OCI-LY3 (cell line): ENCODE measurements at regions not wholly inside any gene's neighbourhood (a gene's known extent, or its start where the extent isn't known, plus 50 kb on each side); places are given as distances from the start of the nearest gene placed in this dataset.
"Not testable (repeated sequence)": the region's sequence is repeated elsewhere in the genome, so short reads cannot be mapped to it uniquely, and the experiment has no call there.

Experiments
- H2AFZ ChIP-seq: fragments of 200-600, 300-600 bp; shearing (Covaris generic); 2 replicates; pipeline ENCODE4 v1.6.0; 2014; ENCODE audit warnings: antibody characterized with exemption, low read depth, low read length
- H3K27ac ChIP-seq: fragments of 200-600, 300-600 bp; sonication (generic); 2 replicates; pipeline ENCODE4 v1.5.1; 2014; ENCODE audit warnings: mild to moderate bottlenecking, low read length, moderate library complexity, mixed read lengths
- H3K27me3 ChIP-seq: fragments of 200-600, 300-600 bp; sonication (generic); 2 replicates; pipeline ENCODE4 v1.6.1; 2014; ENCODE audit warnings: low read depth, low read length, mixed read lengths
- H3K36me3 ChIP-seq: fragments of 200-600, 300-600 bp; sonication (generic); replicated peaks from 2 replicates; pipeline ENCODE3; 2014; ENCODE audit warnings: low read depth, low read length, mixed read lengths
- H3K4me1 ChIP-seq: fragments of 300-600, 200-600 bp; sonication (generic); 2 replicates; pipeline ENCODE4 v1.6.1; 2014; ENCODE audit warnings: low read length, mixed read lengths
- H3K4me2 ChIP-seq: fragments of 200-600, 300-600 bp; sonication (generic); 2 replicates; pipeline ENCODE4 v1.6.1; 2014; ENCODE audit warnings: low read length, mixed read lengths
- H3K4me3 ChIP-seq: fragments of 300-600, 200-600 bp; sonication (generic); 2 replicates; pipeline ENCODE4 v1.5.1; 2014; ENCODE audit warnings: antibody characterized with exemption, mild to moderate bottlenecking, low read length, moderate library complexity
- H3K79me2 ChIP-seq: fragments of 300-600, 200-600 bp; shearing (Covaris generic); 2 replicates; pipeline ENCODE4 v1.6.1; 2014; ENCODE audit warnings: mild to moderate bottlenecking, low read length, mixed read lengths
- H3K9ac ChIP-seq: fragments of 300-600, 200-600 bp; shearing (Covaris generic); 2 replicates; pipeline ENCODE4 v1.6.0; 2014; ENCODE audit warnings: mild to moderate bottlenecking, low read length, moderate library complexity
- H3K9me3 ChIP-seq: fragments of 200-600, 300-600 bp; shearing (Covaris generic); 2 replicates; pipeline ENCODE4 v1.6.1; 2014; ENCODE audit warnings: low read length, mixed read lengths; ENCODE audit not compliant: insufficient read depth
- H4K20me1 ChIP-seq: fragments of 200-600, 300-600 bp; sonication (generic); 2 replicates; pipeline ENCODE4 v1.6.1; 2016; ENCODE audit warnings: low read length, mixed read lengths; ENCODE audit not compliant: insufficient read depth
- EZH2phosphoT487 ChIP-seq: fragments of 200-600 bp; shearing (Covaris generic); IDR thresholded peaks from 2 replicates; pipeline ENCODE4 v1.6.1; 2018; ENCODE audit warnings: antibody characterized with exemption, mixed run types, low read depth
- TF ChIP-seq, protein P1 (sequence below): fragments of 200-600, 300-600 bp; sonication (generic); IDR thresholded peaks from 2 replicates; pipeline ENCODE4 v1.5.1; 2014; ENCODE audit warnings: antibody characterized with exemption, low read length, low read depth

DNA sequence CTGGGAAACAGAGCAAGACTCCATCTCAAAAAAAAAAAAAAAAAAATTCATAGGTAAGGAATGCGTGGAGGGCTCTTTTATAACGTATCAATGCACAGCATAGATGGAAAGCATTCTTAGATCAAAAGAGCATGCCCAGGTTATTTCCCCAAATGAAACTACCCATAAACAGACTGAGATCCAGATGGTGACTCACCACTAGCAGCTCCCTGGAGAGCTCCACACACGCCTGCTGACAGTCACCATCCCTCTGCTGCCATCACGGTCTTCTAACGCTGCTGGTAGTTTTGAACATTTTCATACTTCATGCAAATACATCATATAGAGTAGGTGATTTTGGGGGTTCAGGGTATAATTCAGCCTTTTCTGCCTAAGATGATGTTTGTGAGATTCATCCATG is 136.9 kb downstream of the ASMT start:
- H3K4me3 ChIP-seq, result no peak overlapping the region
- H3K4me1 ChIP-seq, result peaks cover 19% of the 10 kb centered on the region
- no peak overlapping the region for H2AFZ ChIP-seq
- peaks cover 6% of the 10 kb centered on the region; the same call in 1 of the 2 replicates for H3K9me3 ChIP-seq
- TF ChIP-seq EZH2phosphoT487, result no peak
- TF ChIP-seq, protein P1, sequence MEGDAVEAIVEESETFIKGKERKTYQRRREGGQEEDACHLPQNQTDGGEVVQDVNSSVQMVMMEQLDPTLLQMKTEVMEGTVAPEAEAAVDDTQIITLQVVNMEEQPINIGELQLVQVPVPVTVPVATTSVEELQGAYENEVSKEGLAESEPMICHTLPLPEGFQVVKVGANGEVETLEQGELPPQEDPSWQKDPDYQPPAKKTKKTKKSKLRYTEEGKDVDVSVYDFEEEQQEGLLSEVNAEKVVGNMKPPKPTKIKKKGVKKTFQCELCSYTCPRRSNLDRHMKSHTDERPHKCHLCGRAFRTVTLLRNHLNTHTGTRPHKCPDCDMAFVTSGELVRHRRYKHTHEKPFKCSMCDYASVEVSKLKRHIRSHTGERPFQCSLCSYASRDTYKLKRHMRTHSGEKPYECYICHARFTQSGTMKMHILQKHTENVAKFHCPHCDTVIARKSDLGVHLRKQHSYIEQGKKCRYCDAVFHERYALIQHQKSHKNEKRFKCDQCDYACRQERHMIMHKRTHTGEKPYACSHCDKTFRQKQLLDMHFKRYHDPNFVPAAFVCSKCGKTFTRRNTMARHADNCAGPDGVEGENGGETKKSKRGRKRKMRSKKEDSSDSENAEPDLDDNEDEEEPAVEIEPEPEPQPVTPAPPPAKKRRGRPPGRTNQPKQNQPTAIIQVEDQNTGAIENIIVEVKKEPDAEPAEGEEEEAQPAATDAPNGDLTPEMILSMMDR, result no peak
- no peaks in the 10 kb centered on the region for H4K20me1 ChIP-seq
- no peak overlapping the region for H3K4me2 ChIP-seq
- peaks cover 25% of the 10 kb centered on the region for H3K36me3 ChIP-seq
- H3K27ac ChIP-seq, result no peak overlapping the region
- no peak overlapping the region for H3K9ac ChIP-seq
- H3K27me3 ChIP-seq, result no peaks in the 10 kb centered on the region
- no peaks in the 10 kb centered on the region for H3K79me2 ChIP-seq

DNA sequence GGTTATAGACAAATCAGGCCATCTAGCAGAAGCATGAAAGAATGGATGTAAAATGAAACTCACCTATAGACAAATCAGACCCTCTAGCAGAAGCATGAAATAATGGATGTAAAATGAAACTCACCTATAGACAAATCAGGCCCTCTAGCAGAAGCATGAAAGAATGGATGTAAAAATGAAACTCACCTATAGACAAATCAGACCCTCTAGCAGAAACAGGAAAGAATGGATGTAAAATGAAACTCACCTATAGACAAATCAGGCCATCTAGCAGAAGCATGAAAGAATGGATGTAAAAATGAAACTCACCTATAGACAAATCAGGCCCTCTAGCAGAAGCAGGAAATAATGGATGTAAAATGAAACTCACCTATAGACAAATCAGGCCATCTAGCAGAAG is 137.9 kb downstream of the ASMT start:
- H3K36me3 ChIP-seq, result peaks cover 26% of the 10 kb centered on the region
- H2AFZ ChIP-seq, H3K79me2 ChIP-seq, H3K27me3 ChIP-seq, H3K4me3 ChIP-seq, H4K20me1 ChIP-seq, H3K9ac ChIP-seq: not testable (repeated sequence)
- peak overlapping the region; percentile 19 for H3K4me2 ChIP-seq
- H3K9me3 ChIP-seq, result peaks cover 13% of the 10 kb centered on the region; the same call in 1 of the 2 replicates
- peak overlapping the region; percentile 21; the same call in 1 of the 2 replicates for H3K27ac ChIP-seq
- peaks cover 19% of the 10 kb centered on the region for H3K4me1 ChIP-seq

DNA sequence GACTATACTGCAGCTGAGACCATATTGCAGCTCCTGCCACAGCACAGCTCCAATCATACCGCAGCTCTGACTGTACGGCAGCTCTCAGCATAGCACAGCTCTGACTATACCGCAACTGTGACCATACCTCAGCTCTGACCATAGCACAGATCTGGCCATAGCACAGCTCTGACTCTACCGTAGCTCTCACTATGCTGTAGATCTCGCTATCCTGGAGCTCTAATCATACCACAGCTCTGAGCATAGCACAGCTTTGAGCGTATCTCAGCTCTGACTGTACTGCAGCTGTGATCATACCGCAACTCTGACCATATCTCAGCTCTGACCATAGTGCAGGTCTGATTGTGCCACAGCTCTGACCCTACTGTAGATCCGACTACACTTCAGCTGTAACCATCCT is 139.2 kb downstream of the ASMT start:
- Histone ChIP-seq H3K27ac (no peak overlapping the region), H3K27me3 (no peaks in the 10 kb centered on the region), H3K79me2 (no peaks in the 10 kb centered on the region), H3K9me3 (peaks cover 9% of the 10 kb centered on the region; the same call in 1 of the 2 replicates), H4K20me1 (no peaks in the 10 kb centered on the region), H3K36me3 (peaks cover 29% of the 10 kb centered on the region), H3K4me1 (peaks cover 19% of the 10 kb centered on the region), H3K4me3 (no peak overlapping the region), H3K9ac (no peak overlapping the region), H3K4me2 (no peak overlapping the region), H2AFZ (no peak overlapping the region)
- TF ChIP-seq EZH2phosphoT487, result no peak
- TF ChIP-seq, protein P1, result no peak

DNA sequence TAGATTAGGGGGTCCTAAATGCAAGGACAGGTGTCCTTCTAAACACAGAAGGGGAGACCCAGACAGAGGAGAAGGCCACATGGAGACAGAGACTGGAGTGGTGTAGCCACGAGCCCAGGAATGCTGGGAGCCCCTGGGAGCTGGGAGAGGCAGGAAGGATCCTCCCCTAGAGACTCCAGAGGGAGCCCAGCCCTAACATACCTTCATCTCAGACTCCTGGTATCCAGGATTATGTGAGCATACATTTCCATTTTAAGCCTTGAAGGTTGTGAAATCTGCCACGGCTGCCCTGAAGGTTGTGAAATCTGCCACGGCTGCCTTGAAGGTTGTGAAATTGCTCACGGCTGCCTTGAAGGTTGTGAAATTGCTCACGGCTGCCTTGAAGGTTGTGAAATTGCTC is 148.4 kb downstream of the ASMT start:
- H3K4me2 ChIP-seq, result peak overlapping the region; percentile 24
- H3K27me3 ChIP-seq, result no peaks in the 10 kb centered on the region
- peaks cover 39% of the 10 kb centered on the region for H3K4me1 ChIP-seq
- H3K27ac ChIP-seq, result peak overlapping the region; percentile 97
- H3K4me3 ChIP-seq, result peak overlapping the region; percentile 20
- no peak overlapping the region for H2AFZ ChIP-seq
- no peak for TF ChIP-seq EZH2phosphoT487
- TF ChIP-seq, protein P1, result no peak
- no peaks in the 10 kb centered on the region for H4K20me1 ChIP-seq
- peaks cover 43% of the 10 kb centered on the region for H3K36me3 ChIP-seq
- H3K79me2 ChIP-seq, result no peaks in the 10 kb centered on the region
- peaks cover 42% of the 10 kb centered on the region for H3K9me3 ChIP-seq
- H3K9ac ChIP-seq, result peak overlapping the region; percentile 35; the same call in 1 of the 2 replicates

DNA sequence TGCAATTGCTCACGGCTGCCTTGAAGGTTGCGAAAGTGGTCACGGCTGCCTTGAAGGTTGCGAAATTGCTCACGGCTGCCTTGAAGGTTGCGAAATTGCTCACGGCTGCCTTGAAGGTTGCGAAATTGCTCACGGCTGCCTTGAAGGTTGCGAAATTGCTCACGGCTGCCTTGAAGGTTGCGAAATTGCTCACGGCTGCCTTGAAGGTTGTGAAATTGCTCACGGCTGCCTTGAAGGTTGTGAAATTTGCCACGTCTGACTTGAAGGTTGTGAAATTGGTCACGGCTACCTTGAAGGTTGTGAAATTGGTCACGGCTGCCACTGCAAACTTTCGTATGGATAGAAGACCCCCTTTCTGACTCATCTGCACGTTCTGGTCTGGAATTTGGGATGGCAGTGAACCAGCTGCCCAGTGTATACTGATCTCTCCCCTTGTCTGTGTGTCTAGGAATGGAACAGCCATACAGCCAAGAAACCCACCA is 150.1 kb downstream of the ASMT start:
- H3K79me2 ChIP-seq, H4K20me1 ChIP-seq, H3K27me3 ChIP-seq, H2AFZ ChIP-seq: not testable (repeated sequence)
- Histone ChIP-seq H3K4me2 (peak overlapping the region; percentile 44), H3K9me3 (peaks cover 53% of the 10 kb centered on the region), H3K36me3 (peaks cover 49% of the 10 kb centered on the region), H3K27ac (peak overlapping the region; percentile 98), H3K4me1 (peaks cover 39% of the 10 kb centered on the region), H3K4me3 (peak overlapping the region; percentile 34), H3K9ac (peak overlapping the region; percentile 51; the same call in 1 of the 2 replicates)
